Sigmoid colon (tissue), 4 donors: ENCODE measurements at regions not wholly inside any gene's neighbourhood (a gene's known extent, or its start where the extent isn't known, plus 50 kb on each side); places are given as distances from the start of the nearest gene placed in this dataset.

Experiments
- EP300 ChIP-seq, 4 donors: sonication (generic); formaldehyde crosslinking; IDR thresholded peaks; one replicate each; pipeline ENCODE4 v1.6.1; 2017; ENCODE audit warnings: antibody characterized with exemption in 4 of 4
- POLR2A ChIP-seq, 2 donors: fragments of 450-650 bp; IDR thresholded peaks; one replicate each; pipeline ENCODE4 v1.6.1; 2016; ENCODE audit warnings: antibody characterized with exemption in 2 of 2, mild to moderate bottlenecking in 2 of 2, moderate library complexity in 2 of 2
- POLR2AphosphoS5 ChIP-seq, 4 donors: sonication (generic); formaldehyde crosslinking; IDR thresholded peaks; one replicate each; pipeline ENCODE4 v1.6.1; 2017; ENCODE audit warnings: antibody characterized with exemption in 4 of 4
- TF ChIP-seq, protein P1 (sequence below), 4 experiments: fragments of 450-650 bp in 3 of 4; fragments of 200-600 bp in 1 of 4; IDR thresholded peaks; one replicate each; pipeline ENCODE4 v1.5.1; 2016 to 2019; ENCODE audit warnings: antibody characterized with exemption in 4 of 4, mild to moderate bottlenecking in 3 of 4, moderate library complexity in 2 of 4

DNA sequence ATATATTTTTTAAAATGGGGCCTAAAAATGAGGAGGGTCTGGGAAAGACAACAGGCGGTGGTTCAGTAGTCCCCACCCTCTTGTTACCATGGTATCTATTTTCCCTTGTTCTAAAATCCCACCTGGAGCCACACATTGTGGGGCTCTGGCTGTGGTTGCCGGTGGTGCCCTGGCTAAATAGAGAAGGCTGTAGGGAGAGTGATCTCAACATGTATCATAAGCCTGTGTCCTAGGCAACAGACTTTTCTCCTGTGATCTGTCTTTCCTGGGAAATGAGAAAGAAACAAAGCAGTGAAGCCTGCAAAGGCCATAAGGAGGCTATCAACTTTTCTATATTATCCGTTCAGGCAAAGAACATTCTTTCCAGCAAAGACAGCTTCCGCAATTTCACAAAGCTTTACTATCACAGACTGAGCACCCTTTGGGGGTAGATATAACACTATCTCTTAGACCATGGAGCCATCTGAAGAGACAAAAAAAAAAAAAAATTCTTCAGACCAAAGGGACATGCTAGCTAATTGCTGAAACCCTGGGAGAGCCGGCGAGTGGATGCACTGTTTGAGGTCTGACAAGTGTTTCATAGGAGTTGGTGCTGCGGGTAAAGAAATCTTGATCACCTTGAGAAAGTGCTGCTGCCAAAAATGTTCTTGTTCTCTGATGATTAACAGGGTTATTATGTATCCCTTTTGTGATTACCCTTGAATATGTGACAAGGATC, 879.2 kb upstream of the DDX18 start:
- TF ChIP-seq, protein P1, sequence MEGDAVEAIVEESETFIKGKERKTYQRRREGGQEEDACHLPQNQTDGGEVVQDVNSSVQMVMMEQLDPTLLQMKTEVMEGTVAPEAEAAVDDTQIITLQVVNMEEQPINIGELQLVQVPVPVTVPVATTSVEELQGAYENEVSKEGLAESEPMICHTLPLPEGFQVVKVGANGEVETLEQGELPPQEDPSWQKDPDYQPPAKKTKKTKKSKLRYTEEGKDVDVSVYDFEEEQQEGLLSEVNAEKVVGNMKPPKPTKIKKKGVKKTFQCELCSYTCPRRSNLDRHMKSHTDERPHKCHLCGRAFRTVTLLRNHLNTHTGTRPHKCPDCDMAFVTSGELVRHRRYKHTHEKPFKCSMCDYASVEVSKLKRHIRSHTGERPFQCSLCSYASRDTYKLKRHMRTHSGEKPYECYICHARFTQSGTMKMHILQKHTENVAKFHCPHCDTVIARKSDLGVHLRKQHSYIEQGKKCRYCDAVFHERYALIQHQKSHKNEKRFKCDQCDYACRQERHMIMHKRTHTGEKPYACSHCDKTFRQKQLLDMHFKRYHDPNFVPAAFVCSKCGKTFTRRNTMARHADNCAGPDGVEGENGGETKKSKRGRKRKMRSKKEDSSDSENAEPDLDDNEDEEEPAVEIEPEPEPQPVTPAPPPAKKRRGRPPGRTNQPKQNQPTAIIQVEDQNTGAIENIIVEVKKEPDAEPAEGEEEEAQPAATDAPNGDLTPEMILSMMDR (IDR thresholded peaks at IDR 0.05) = no peak
- TF ChIP-seq EP300 (IDR thresholded peaks at IDR 0.05) = no peak
- TF ChIP-seq POLR2A (IDR thresholded peaks at IDR 0.05) = no peak
- TF ChIP-seq POLR2AphosphoS5 (IDR thresholded peaks at IDR 0.05) = no peak
